ENCODE measurements at regions not wholly inside any gene's neighbourhood (a gene's known extent, or its start where the extent isn't known, plus 50 kb on each side); places are given as distances from the start of the nearest gene placed in this dataset.

GRCh38 chr2:234550511-234551107 lies 53.7 kb upstream of the ARL4C start:
- peak; percentile 87 to 95 (median 90) for TF ChIP-seq CTCF (IDR thresholded peaks at IDR 0.05)
- no peak for TF ChIP-seq POLR2A (IDR thresholded peaks at IDR 0.05)
- TF ChIP-seq EP300 (IDR thresholded peaks at IDR 0.05; ENCODE audit: low read depth): no peak
- TF ChIP-seq POLR2AphosphoS5 (IDR thresholded peaks at IDR 0.05): no peak

All from transverse colon (tissue), 4 donors.